ENCODE measurements at regions not wholly inside any gene's neighbourhood (a gene's known extent, or its start where the extent isn't known, plus 50 kb on each side); places are given as distances from the start of the nearest gene placed in this dataset.

DNA sequence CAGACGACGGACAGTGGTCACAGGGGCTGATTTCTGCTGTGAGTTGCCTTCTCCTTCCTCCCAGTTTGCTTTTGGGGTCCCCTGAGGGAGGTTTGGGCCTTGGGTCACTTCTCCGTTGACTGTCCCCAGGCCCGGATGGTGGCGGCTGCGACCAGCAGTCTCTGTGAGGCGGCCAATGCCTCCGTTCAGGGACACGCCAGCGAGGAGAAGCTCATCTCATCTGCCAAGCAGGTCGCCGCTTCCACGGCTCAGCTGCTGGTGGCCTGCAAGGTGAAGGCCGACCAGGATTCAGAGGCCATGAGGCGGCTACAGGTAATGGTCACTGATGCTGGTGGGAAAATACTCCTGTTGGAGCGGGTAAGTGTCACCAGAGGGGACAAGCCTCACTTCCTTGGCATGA lies 206.8 kb upstream of the TPM1 start:
- TF ChIP-seq, protein P1, sequence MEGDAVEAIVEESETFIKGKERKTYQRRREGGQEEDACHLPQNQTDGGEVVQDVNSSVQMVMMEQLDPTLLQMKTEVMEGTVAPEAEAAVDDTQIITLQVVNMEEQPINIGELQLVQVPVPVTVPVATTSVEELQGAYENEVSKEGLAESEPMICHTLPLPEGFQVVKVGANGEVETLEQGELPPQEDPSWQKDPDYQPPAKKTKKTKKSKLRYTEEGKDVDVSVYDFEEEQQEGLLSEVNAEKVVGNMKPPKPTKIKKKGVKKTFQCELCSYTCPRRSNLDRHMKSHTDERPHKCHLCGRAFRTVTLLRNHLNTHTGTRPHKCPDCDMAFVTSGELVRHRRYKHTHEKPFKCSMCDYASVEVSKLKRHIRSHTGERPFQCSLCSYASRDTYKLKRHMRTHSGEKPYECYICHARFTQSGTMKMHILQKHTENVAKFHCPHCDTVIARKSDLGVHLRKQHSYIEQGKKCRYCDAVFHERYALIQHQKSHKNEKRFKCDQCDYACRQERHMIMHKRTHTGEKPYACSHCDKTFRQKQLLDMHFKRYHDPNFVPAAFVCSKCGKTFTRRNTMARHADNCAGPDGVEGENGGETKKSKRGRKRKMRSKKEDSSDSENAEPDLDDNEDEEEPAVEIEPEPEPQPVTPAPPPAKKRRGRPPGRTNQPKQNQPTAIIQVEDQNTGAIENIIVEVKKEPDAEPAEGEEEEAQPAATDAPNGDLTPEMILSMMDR (IDR thresholded peaks at IDR 0.05) = no peak
- no peak for TF ChIP-seq POLR2A (IDR thresholded peaks at IDR 0.05)
